H7 (cell line): ENCODE measurements at regions not wholly inside any gene's neighbourhood (a gene's known extent, or its start where the extent isn't known, plus 50 kb on each side); places are given as distances from the start of the nearest gene placed in this dataset.

Source experiments
- DNase-seq: peaks from one replicate; pipeline ENCODE4 v3.0.0; 2012
- H3K27me3 ChIP-seq: 2 replicates; pipeline ENCODE4 v1.6.0; 2011; ENCODE audit warnings: mild to moderate bottlenecking, low read length; ENCODE audit not compliant: control insufficient read depth, insufficient read depth
- H3K36me3 ChIP-seq: replicated peaks from 2 replicates; pipeline ENCODE4 v1.5.1; 2011; ENCODE audit warnings: low read length; ENCODE audit not compliant: control insufficient read depth, insufficient read depth
- H3K4me3 ChIP-seq: 2 replicates; pipeline ENCODE4 v1.5.1; 2011; ENCODE audit warnings: low read depth, mild to moderate bottlenecking, control low read depth, low read length, moderate library complexity; ENCODE audit not compliant: insufficient read depth

- H3K4me3 ChIP-seq: no peak overlapping the region
- no peak for DNase-seq
- no peaks in the 10 kb centered on the region for H3K36me3 ChIP-seq
- H3K27me3 ChIP-seq: no peaks in the 10 kb centered on the region
These were observed 626.5 kb upstream of the NRSN1 start for GRCh38 chr6:23499549-23499948.

- Histone ChIP-seq H3K27me3 (no peaks in the 10 kb centered on the region), H3K4me3 (no peak overlapping the region), H3K36me3 (no peaks in the 10 kb centered on the region)
- no peak for DNase-seq
These were observed 622.8 kb upstream of the NRSN1 start for GRCh38 chr6:23503173-23503572.

- Histone ChIP-seq H3K4me3 (no peak overlapping the region), H3K27me3 (no peaks in the 10 kb centered on the region), H3K36me3 (no peaks in the 10 kb centered on the region)
- DNase-seq: no peak
These were observed 621.0 kb upstream of the NRSN1 start for GRCh38 chr6:23505026-23505425.

- DNase-seq: no peak
- Histone ChIP-seq H3K4me3 (no peak overlapping the region), H3K36me3 (no peaks in the 10 kb centered on the region), H3K27me3 (no peaks in the 10 kb centered on the region)
These were observed 615.1 kb upstream of the NRSN1 start for GRCh38 chr6:23510778-23511510.

GRCh38 chr6:23511817-23512216 is 614.2 kb upstream of the NRSN1 start:
- no peaks in the 10 kb centered on the region for H3K36me3 ChIP-seq
- no peak overlapping the region for H3K4me3 ChIP-seq
- H3K27me3 ChIP-seq: no peaks in the 10 kb centered on the region
- DNase-seq: no peak

GRCh38 chr6:23518294-23518693 is 607.7 kb upstream of the NRSN1 start:
- no peaks in the 10 kb centered on the region for H3K36me3 ChIP-seq
- no peaks in the 10 kb centered on the region for H3K27me3 ChIP-seq
- H3K4me3 ChIP-seq: no peak overlapping the region
- no peak for DNase-seq

- H3K27me3 ChIP-seq: no peaks in the 10 kb centered on the region
- no peaks in the 10 kb centered on the region for H3K36me3 ChIP-seq
- DNase-seq: no peak
- H3K4me3 ChIP-seq: no peak overlapping the region
These were observed 603.0 kb upstream of the NRSN1 start for GRCh38 chr6:23522792-23523547.

GRCh38 chr6:23523771-23524170 is 602.2 kb upstream of the NRSN1 start:
- Histone ChIP-seq H3K36me3 (no peaks in the 10 kb centered on the region), H3K27me3 (no peaks in the 10 kb centered on the region), H3K4me3 (no peak overlapping the region)
- DNase-seq: no peak

GRCh38 chr6:23524548-23524947 is 601.5 kb upstream of the NRSN1 start:
- H3K4me3 ChIP-seq: no peak overlapping the region
- H3K27me3 ChIP-seq: no peaks in the 10 kb centered on the region
- DNase-seq: no peak
- no peaks in the 10 kb centered on the region for H3K36me3 ChIP-seq

GRCh38 chr6:23526526-23526925 is 599.5 kb upstream of the NRSN1 start:
- Histone ChIP-seq H3K27me3 (no peaks in the 10 kb centered on the region), H3K4me3 (no peak overlapping the region), H3K36me3 (no peaks in the 10 kb centered on the region)
- DNase-seq: no peak

GRCh38 chr6:23529902-23530301 is 596.1 kb upstream of the NRSN1 start:
- no peak for DNase-seq
- Histone ChIP-seq H3K27me3 (no peaks in the 10 kb centered on the region), H3K36me3 (no peaks in the 10 kb centered on the region), H3K4me3 (no peak overlapping the region)

- no peak for DNase-seq
- no peaks in the 10 kb centered on the region for H3K27me3 ChIP-seq
- no peaks in the 10 kb centered on the region for H3K36me3 ChIP-seq
- H3K4me3 ChIP-seq: no peak overlapping the region
These were observed 594.3 kb upstream of the NRSN1 start for GRCh38 chr6:23531666-23532065.

- Histone ChIP-seq H3K4me3 (no peak overlapping the region), H3K36me3 (no peaks in the 10 kb centered on the region), H3K27me3 (no peaks in the 10 kb centered on the region)
- no peak for DNase-seq
These were observed 593.8 kb upstream of the NRSN1 start for GRCh38 chr6:23532227-23532626.

GRCh38 chr6:23533311-23533710 is 592.7 kb upstream of the NRSN1 start:
- Histone ChIP-seq H3K36me3 (no peaks in the 10 kb centered on the region), H3K27me3 (no peaks in the 10 kb centered on the region), H3K4me3 (no peak overlapping the region)
- no peak for DNase-seq

GRCh38 chr6:23533944-23534343 is 592.1 kb upstream of the NRSN1 start:
- Histone ChIP-seq H3K36me3 (no peaks in the 10 kb centered on the region), H3K27me3 (no peaks in the 10 kb centered on the region), H3K4me3 (no peak overlapping the region)
- no peak for DNase-seq
